ENCODE measurements at regions not wholly inside any gene's neighbourhood (a gene's known extent, or its start where the extent isn't known, plus 50 kb on each side); places are given as distances from the start of the nearest gene placed in this dataset.

GRCh38 chr4:125486351-125486750, 171.6 kb downstream of the FAT4 start:
- TF ChIP-seq CTCF (IDR thresholded peaks at IDR 0.05 in 4 of 5, conservative IDR thresholded peaks at IDR 0.05 in 1 of 5), result no peak
- TF ChIP-seq POLR2A (IDR thresholded peaks at IDR 0.05), result no peak
